ENCODE measurements at regions not wholly inside any gene's neighbourhood (a gene's known extent, or its start where the extent isn't known, plus 50 kb on each side); places are given as distances from the start of the nearest gene placed in this dataset.

GRCh38 chr12:90631591-90632212 is 323.3 kb downstream of the CCER1 start:
- Histone ChIP-seq H3K27me3 (no peaks in the 10 kb centered on the region), H3K4me3 (no peak overlapping the region), H3K4me1 (no peaks in the 10 kb centered on the region), H3K36me3 (no peaks in the 10 kb centered on the region), H3K27ac (no peak overlapping the region), H3K9me3 (peaks cover 0 to 13% of the 10 kb centered on the region in 2 donors)
- intact Hi-C loops (cut with DNase I; ENCODE audit: low total_unique reads): no loop called here
- TF ChIP-seq CTCF (IDR thresholded peaks at IDR 0.05): no peak
- TF ChIP-seq POLR2AphosphoS5 (IDR thresholded peaks at IDR 0.05): no peak
- TF ChIP-seq POLR2A (IDR thresholded peaks at IDR 0.05): no peak
- DNase-seq (ENCODE audit: low spot score in 2 of 2): no peak

DNA sequence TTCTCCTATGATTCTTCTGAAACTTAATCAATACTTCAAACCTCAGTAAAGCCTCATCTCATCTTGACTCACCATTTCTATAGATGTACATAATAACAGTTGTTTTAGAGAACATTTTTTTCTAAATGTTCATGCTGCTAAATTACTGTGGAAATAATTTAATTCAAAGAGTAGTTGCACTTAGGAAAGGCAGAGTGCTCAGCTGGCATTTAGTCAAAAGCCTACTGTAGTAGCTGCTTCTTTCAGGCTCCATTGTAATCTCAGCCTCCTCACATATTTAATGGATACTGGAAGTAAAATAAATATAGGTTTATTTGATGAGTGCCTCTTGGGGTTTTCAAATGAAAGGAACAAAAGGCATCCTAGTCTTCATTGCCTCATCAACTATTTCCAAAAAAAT is 325.0 kb downstream of the CCER1 start:
- Histone ChIP-seq H3K9me3 (peaks cover 0 to 13% of the 10 kb centered on the region in 2 donors), H3K36me3 (no peaks in the 10 kb centered on the region), H3K4me3 (no peak overlapping the region), H3K27ac (no peak overlapping the region), H3K27me3 (no peaks in the 10 kb centered on the region), H3K4me1 (no peaks in the 10 kb centered on the region)
- intact Hi-C loops (cut with DNase I; ENCODE audit: low total_unique reads): no loop called here
- DNase-seq (ENCODE audit: low spot score in 2 of 2): no peak
- TF ChIP-seq POLR2A (IDR thresholded peaks at IDR 0.05): no peak
- TF ChIP-seq CTCF (IDR thresholded peaks at IDR 0.05): no peak

DNA sequence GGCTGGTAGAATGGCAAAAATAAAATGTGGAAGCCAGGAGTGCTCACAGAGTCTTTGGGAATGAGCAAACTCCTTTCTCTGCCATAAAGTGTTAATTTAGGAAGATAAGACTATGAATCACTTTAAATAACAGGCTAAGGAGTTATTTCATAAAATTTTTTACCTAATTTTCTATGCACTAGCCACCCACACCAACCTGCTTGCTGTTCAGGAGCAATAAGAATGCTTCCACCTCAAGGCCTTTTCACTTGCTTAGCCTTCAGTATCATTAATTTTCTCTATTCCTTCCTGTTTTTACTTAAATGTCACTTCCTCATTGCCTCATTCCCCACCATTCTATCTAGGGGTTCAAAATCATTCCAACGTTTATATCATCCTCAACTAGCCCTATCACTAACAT is 326.8 kb downstream of the CCER1 start:
- TF ChIP-seq CTCF (IDR thresholded peaks at IDR 0.05): no peak
- TF ChIP-seq POLR2A (IDR thresholded peaks at IDR 0.05): no peak
- TF ChIP-seq POLR2AphosphoS5 (IDR thresholded peaks at IDR 0.05): no peak
- Histone ChIP-seq H3K27ac (no peak overlapping the region), H3K4me3 (no peak overlapping the region), H3K36me3 (no peaks in the 10 kb centered on the region), H3K9me3 (peaks cover 0 to 3% of the 10 kb centered on the region in 2 donors), H3K27me3 (no peaks in the 10 kb centered on the region), H3K4me1 (no peaks in the 10 kb centered on the region)
- DNase-seq (ENCODE audit: low spot score in 2 of 2): no peak
- intact Hi-C loops (cut with DNase I; ENCODE audit: low total_unique reads): no loop called here

GRCh38 chr12:90627180-90627896 is 327.6 kb downstream of the CCER1 start:
- no peaks in the 10 kb centered on the region for H3K4me1 ChIP-seq
- no peaks in the 10 kb centered on the region for H3K9me3 ChIP-seq
- TF ChIP-seq POLR2AphosphoS5 (IDR thresholded peaks at IDR 0.05): no peak
- TF ChIP-seq CTCF (IDR thresholded peaks at IDR 0.05): no peak
- no peak for TF ChIP-seq POLR2A (IDR thresholded peaks at IDR 0.05)
- no peak overlapping the region for H3K27ac ChIP-seq
- no peaks in the 10 kb centered on the region for H3K36me3 ChIP-seq
- DNase-seq (ENCODE audit: low spot score in 2 of 2): no peak
- H3K27me3 ChIP-seq: no peaks in the 10 kb centered on the region
- H3K4me3 ChIP-seq: no peak overlapping the region
- intact Hi-C loops (cut with DNase I; ENCODE audit: low total_unique reads): no loop called here

DNA sequence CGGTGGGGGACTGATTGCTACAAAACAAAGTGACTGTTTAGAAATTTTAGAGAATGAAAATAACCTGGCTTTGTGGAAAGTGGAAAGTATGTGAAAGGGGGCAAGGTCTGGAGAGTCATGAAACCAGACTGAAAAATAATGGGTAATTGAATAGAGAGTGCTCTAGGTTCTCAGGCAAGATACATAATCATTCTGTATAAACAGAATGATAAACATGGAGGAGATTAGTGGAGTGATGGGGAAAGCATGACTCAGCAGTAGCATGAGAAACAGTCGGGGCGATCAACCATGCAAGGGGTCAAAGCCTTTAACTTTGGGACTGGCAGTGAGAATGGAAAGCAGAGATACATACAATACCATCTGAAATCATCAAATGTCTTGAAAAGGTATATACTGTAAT is 332.5 kb downstream of the CCER1 start:
- TF ChIP-seq POLR2AphosphoS5 (IDR thresholded peaks at IDR 0.05): no peak
- TF ChIP-seq POLR2A (IDR thresholded peaks at IDR 0.05): no peak
- no peak for TF ChIP-seq CTCF (IDR thresholded peaks at IDR 0.05)
- Histone ChIP-seq H3K4me1 (no peaks in the 10 kb centered on the region), H3K36me3 (no peaks in the 10 kb centered on the region), H3K27ac (no peak overlapping the region), H3K27me3 (no peaks in the 10 kb centered on the region), H3K9me3 (no peaks in the 10 kb centered on the region), H3K4me3 (no peak overlapping the region)
- no peak for DNase-seq (ENCODE audit: low spot score in 2 of 2)
- intact Hi-C loops (cut with DNase I; ENCODE audit: low total_unique reads): no loop called here
